Colonic mucosa (tissue), 4 donors: ENCODE measurements at regions not wholly inside any gene's neighbourhood (a gene's known extent, or its start where the extent isn't known, plus 50 kb on each side); places are given as distances from the start of the nearest gene placed in this dataset.

ENCODE experiments used
- DNase-seq: peaks from one replicate; pipeline ENCODE4 v3.0.0-alpha.2; 2020
- H3K27ac ChIP-seq: fragments of 200-600 bp; one replicate; pipeline ENCODE4 v1.8.0; 2021
- H3K27me3 ChIP-seq: fragments of 200-600 bp; one replicate; pipeline ENCODE4 v1.8.0; 2021
- H3K36me3 ChIP-seq: fragments of 200-600 bp; one replicate; pipeline ENCODE4 v1.8.0; 2021
- H3K4me1 ChIP-seq: fragments of 200-600 bp; one replicate; pipeline ENCODE4 v1.8.0; 2021; ENCODE audit warnings: mild to moderate bottlenecking
- H3K4me3 ChIP-seq: fragments of 200-600 bp; one replicate; pipeline ENCODE4 v1.8.0; 2021
- H3K9ac ChIP-seq, 2 donors: one replicate each; pipeline ENCODE4 v1.7.0; 2013; ENCODE audit warnings: control low read depth in 2 of 2, low read depth in 2 of 2, low read length in 2 of 2
- H3K9me3 ChIP-seq: fragments of 200-600 bp; one replicate; pipeline ENCODE4 v1.8.0; 2021
- intact Hi-C: fragments of 100-400 bp; cut with DNase I; formaldehyde crosslinking; loops from one replicate; pipeline ENCODE4 v1.14.1; 2022
- TF ChIP-seq, protein P1 (sequence below): fragments of 200-600 bp; IDR thresholded peaks from one replicate; pipeline ENCODE4 v1.8.0; 2022; ENCODE audit warnings: antibody characterized with exemption, mild to moderate bottlenecking
- donor health status: healthy.
- donor health status: DM: no; HTN: no; CAD: no.
- donor health status: DM: no; HTN: no; CAD: no.

DNA sequence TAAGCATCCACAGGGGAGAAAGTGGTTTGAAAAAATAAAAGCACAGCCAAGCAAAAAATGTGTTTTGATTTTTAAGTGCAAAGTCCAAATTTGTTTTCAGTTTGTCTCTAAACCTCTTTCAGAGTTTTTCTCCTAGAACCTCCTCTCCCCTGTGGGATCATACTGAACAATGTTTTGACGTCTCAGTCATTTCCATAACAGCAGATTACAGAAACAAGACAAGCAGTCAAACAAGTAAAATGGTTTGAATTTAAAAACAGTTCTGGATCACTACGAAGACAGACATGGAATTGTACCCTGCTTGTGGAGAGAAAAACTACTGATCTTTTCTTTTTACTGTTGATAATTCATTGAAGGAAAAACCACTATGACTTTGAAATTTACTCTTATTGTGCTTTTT lies 245.7 kb upstream of the CNTN4 start:
- no peak for DNase-seq
- H3K4me3 ChIP-seq: no peak overlapping the region
- H3K4me1 ChIP-seq: no peaks in the 10 kb centered on the region
- TF ChIP-seq, protein P1, sequence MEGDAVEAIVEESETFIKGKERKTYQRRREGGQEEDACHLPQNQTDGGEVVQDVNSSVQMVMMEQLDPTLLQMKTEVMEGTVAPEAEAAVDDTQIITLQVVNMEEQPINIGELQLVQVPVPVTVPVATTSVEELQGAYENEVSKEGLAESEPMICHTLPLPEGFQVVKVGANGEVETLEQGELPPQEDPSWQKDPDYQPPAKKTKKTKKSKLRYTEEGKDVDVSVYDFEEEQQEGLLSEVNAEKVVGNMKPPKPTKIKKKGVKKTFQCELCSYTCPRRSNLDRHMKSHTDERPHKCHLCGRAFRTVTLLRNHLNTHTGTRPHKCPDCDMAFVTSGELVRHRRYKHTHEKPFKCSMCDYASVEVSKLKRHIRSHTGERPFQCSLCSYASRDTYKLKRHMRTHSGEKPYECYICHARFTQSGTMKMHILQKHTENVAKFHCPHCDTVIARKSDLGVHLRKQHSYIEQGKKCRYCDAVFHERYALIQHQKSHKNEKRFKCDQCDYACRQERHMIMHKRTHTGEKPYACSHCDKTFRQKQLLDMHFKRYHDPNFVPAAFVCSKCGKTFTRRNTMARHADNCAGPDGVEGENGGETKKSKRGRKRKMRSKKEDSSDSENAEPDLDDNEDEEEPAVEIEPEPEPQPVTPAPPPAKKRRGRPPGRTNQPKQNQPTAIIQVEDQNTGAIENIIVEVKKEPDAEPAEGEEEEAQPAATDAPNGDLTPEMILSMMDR: no peak
- no peaks in the 10 kb centered on the region for H3K36me3 ChIP-seq
- no peaks in the 10 kb centered on the region for H3K9me3 ChIP-seq
- H3K27ac ChIP-seq: no peak overlapping the region
- H3K27me3 ChIP-seq: no peaks in the 10 kb centered on the region
- intact Hi-C loops: no loop called here
- no peak overlapping the region for H3K9ac ChIP-seq

DNA sequence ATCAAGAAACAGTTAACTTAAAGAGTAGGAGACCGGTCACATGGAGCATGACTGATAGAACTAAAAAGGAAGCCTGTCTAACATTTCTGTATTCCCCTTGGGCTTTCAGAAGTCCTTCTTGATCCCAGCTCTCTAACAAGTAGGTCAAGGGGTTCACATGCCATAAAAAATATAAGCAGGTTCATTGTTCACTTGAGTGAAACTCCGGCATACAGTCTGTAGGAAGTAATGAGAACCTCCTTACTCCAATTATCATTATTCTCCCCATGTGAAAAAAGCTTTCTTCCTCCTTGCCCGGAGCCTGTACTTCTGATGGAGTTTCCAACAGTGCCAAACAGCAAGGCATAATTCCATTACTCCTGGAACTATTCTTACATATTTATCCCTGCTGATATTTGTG lies 242.8 kb upstream of the CNTN4 start:
- DNase-seq: no peak
- H3K27me3 ChIP-seq: no peaks in the 10 kb centered on the region
- no peak overlapping the region for H3K4me3 ChIP-seq
- TF ChIP-seq, protein P1: no peak
- intact Hi-C loops: no loop called here
- H3K9ac ChIP-seq: no peak overlapping the region
- no peaks in the 10 kb centered on the region for H3K9me3 ChIP-seq
- H3K36me3 ChIP-seq: no peaks in the 10 kb centered on the region
- H3K27ac ChIP-seq: no peak overlapping the region
- no peaks in the 10 kb centered on the region for H3K4me1 ChIP-seq

DNA sequence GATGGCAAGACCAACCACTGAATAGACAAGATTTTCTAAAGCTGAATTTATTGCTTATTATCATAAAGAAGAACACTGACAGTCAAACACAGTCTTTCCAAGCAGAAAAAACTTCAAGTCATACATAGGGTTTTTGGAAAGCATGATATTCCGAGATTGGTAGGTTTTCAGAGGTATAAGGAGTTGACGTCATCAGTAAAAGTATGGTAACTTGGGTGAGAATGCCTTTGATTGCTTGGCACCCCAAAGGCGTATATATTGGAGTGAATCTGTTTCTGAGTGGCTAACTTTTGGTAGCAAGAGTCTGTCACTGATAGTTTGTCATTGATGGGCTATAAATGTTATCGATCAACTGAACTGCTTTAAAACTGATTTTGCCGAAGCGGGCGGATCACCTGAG lies 227.9 kb upstream of the CNTN4 start:
- no peak overlapping the region for H3K27ac ChIP-seq
- no peaks in the 10 kb centered on the region for H3K36me3 ChIP-seq
- H3K9me3 ChIP-seq: no peaks in the 10 kb centered on the region
- no peak for DNase-seq
- no peaks in the 10 kb centered on the region for H3K27me3 ChIP-seq
- no peaks in the 10 kb centered on the region for H3K4me1 ChIP-seq
- TF ChIP-seq, protein P1: no peak
- no peak overlapping the region for H3K9ac ChIP-seq
- intact Hi-C loops: no loop called here
- H3K4me3 ChIP-seq: no peak overlapping the region

DNA sequence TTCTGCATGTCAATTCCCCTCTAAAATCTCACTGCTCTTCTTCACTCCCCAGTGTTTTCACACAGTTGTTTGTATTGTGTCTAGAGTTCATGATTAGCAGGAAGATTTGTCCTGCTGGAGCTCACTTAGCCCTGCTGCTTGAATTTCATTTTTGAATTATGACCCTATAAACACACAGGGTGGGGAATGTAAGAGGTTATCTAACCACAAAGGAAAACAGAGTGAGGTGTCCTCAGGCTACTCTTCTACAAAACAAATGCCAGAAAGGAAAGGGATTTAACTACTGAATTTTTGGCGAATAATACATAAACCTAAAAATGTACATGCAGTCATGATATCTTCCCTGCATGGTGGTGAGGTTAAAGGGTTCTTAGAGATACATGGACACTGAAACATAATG lies 215.1 kb upstream of the CNTN4 start:
- Histone ChIP-seq H3K36me3 (no peaks in the 10 kb centered on the region), H3K9ac (no peak overlapping the region), H3K4me3 (no peak overlapping the region), H3K27me3 (no peaks in the 10 kb centered on the region), H3K4me1 (no peaks in the 10 kb centered on the region), H3K27ac (no peak overlapping the region), H3K9me3 (no peaks in the 10 kb centered on the region)
- no peak for DNase-seq
- TF ChIP-seq, protein P1: no peak
- intact Hi-C loops: no loop called here

DNA sequence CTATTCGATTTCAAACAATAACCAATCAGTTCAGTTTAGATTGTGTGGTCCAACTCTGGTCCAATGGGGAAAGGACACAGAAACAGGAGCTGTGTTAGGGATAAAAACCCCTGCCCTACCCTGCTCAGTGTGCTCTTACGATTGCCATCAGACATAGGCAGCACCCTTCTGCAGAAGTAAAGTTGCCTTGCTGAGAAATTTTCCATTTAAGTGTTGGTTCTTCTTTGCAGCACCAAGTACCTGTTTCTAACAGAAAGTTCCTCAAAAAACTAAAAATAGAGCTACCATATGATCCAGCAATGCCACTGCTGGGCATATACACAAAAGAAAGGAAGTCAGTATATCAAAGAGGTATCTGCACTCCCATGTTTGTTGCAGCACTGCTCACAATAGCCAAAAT lies 206.2 kb upstream of the CNTN4 start:
- Histone ChIP-seq H3K27me3 (no peaks in the 10 kb centered on the region), H3K9me3 (no peaks in the 10 kb centered on the region), H3K4me3 (no peak overlapping the region), H3K9ac (no peak overlapping the region), H3K27ac (no peak overlapping the region), H3K36me3 (no peaks in the 10 kb centered on the region), H3K4me1 (no peaks in the 10 kb centered on the region)
- intact Hi-C loops: no loop called here
- TF ChIP-seq, protein P1: no peak
- DNase-seq: no peak

DNA sequence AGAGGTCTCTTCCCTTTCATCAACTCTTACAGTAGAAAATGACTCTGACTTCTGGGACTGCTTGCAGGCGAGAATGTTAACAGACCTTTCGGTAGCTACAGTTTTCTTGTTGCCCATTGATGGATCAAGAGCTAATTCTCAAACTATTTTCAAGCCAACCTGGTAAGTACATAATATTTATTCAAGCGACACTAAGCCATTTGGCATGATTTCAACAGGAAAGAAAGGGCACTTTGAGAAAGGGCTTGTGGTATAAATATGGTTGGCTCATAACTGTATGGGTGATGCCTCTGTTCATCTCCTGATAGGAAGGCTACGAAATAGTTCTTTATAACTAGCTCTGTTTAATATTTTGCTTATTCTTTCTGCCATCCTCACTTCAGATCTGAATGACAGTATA lies 196.2 kb upstream of the CNTN4 start:
- intact Hi-C loops: no loop called here
- no peaks in the 10 kb centered on the region for H3K27me3 ChIP-seq
- no peaks in the 10 kb centered on the region for H3K9me3 ChIP-seq
- TF ChIP-seq, protein P1: no peak
- H3K4me3 ChIP-seq: no peak overlapping the region
- no peaks in the 10 kb centered on the region for H3K36me3 ChIP-seq
- no peak for DNase-seq
- no peaks in the 10 kb centered on the region for H3K4me1 ChIP-seq
- no peak overlapping the region for H3K9ac ChIP-seq
- H3K27ac ChIP-seq: no peak overlapping the region
